ENCODE measurements at regions not wholly inside any gene's neighbourhood (a gene's known extent, or its start where the extent isn't known, plus 50 kb on each side); places are given as distances from the start of the nearest gene placed in this dataset.

GRCh38 chr10:70939441-70940003 is 51.2 kb upstream of the PCBD1 start:
- Histone ChIP-seq H3K27me3 (ENCODE audit: control insufficient read depth, insufficient read depth, low read length) (peaks cover 73% of the 10 kb centered on the region), H3K4me2 (ENCODE audit: low read length) (no peak overlapping the region), H3K9me3 (replicated peaks; ENCODE audit: low read length) (no peaks in the 10 kb centered on the region), H3K4me1 (ENCODE audit: control insufficient read depth, insufficient read depth, low read length) (no peaks in the 10 kb centered on the region), H3K9ac (ENCODE audit: low read depth, low read length) (no peak overlapping the region), H3K36me3 (ENCODE audit: insufficient read depth, low read length) (no peaks in the 10 kb centered on the region), H3K4me3 (ENCODE audit: low read length) (no peak overlapping the region)

GRCh38 chr10:70940834-70941568 is 52.6 kb upstream of the PCBD1 start:
- H3K27me3 ChIP-seq (ENCODE audit: control insufficient read depth, insufficient read depth, low read length) = peaks cover 75% of the 10 kb centered on the region

GRCh38 chr10:70942125-70942524 is 53.8 kb upstream of the PCBD1 start:
- H3K9ac ChIP-seq (ENCODE audit: low read depth, low read length) = no peak overlapping the region
- H3K36me3 ChIP-seq (ENCODE audit: insufficient read depth, low read length) = no peaks in the 10 kb centered on the region
- H3K9me3 ChIP-seq (replicated peaks; ENCODE audit: low read length) = no peaks in the 10 kb centered on the region
- H3K4me1 ChIP-seq (ENCODE audit: control insufficient read depth, insufficient read depth, low read length) = no peaks in the 10 kb centered on the region
- peaks cover 80% of the 10 kb centered on the region for H3K27me3 ChIP-seq (ENCODE audit: control insufficient read depth, insufficient read depth, low read length)
- H3K4me2 ChIP-seq (ENCODE audit: low read length) = no peak overlapping the region
- H3K4me3 ChIP-seq (ENCODE audit: low read length) = no peak overlapping the region

More at GRCh38 chr10:70940834-70941568, 52.6 kb upstream of the PCBD1 start:
- Histone ChIP-seq H3K4me1 (ENCODE audit: control insufficient read depth, insufficient read depth, low read length) (no peaks in the 10 kb centered on the region), H3K36me3 (ENCODE audit: insufficient read depth, low read length) (no peaks in the 10 kb centered on the region), H3K4me3 (ENCODE audit: low read length) (no peak overlapping the region), H3K9me3 (replicated peaks; ENCODE audit: low read length) (no peaks in the 10 kb centered on the region), H3K9ac (ENCODE audit: low read depth, low read length) (no peak overlapping the region), H3K4me2 (ENCODE audit: low read length) (no peak overlapping the region)

GRCh38 chr10:70942725-70943124 is 54.4 kb upstream of the PCBD1 start:
- peaks cover 76% of the 10 kb centered on the region for H3K27me3 ChIP-seq (ENCODE audit: control insufficient read depth, insufficient read depth, low read length)
- H3K36me3 ChIP-seq (ENCODE audit: insufficient read depth, low read length) = no peaks in the 10 kb centered on the region

GRCh38 chr10:70943249-70943648 is 54.9 kb upstream of the PCBD1 start:
- Histone ChIP-seq H3K4me2 (ENCODE audit: low read length) (no peak overlapping the region), H3K9ac (ENCODE audit: low read depth, low read length) (no peak overlapping the region), H3K27me3 (ENCODE audit: control insufficient read depth, insufficient read depth, low read length) (peaks cover 71% of the 10 kb centered on the region), H3K4me3 (ENCODE audit: low read length) (no peak overlapping the region), H3K4me1 (ENCODE audit: control insufficient read depth, insufficient read depth, low read length) (no peaks in the 10 kb centered on the region), H3K9me3 (replicated peaks; ENCODE audit: low read length) (no peaks in the 10 kb centered on the region), H3K36me3 (ENCODE audit: insufficient read depth, low read length) (no peaks in the 10 kb centered on the region)

More at GRCh38 chr10:70942725-70943124, 54.4 kb upstream of the PCBD1 start:
- H3K9ac ChIP-seq (ENCODE audit: low read depth, low read length) = no peak overlapping the region
- no peak overlapping the region for H3K4me2 ChIP-seq (ENCODE audit: low read length)
- H3K4me1 ChIP-seq (ENCODE audit: control insufficient read depth, insufficient read depth, low read length) = no peaks in the 10 kb centered on the region
- no peaks in the 10 kb centered on the region for H3K9me3 ChIP-seq (replicated peaks; ENCODE audit: low read length)
- no peak overlapping the region for H3K4me3 ChIP-seq (ENCODE audit: low read length)

- H3K36me3 ChIP-seq (ENCODE audit: insufficient read depth, low read length) = no peaks in the 10 kb centered on the region
- peaks cover 67% of the 10 kb centered on the region for H3K27me3 ChIP-seq (ENCODE audit: control insufficient read depth, insufficient read depth, low read length)
Measured at GRCh38 chr10:70943841-70944466, 55.6 kb upstream of the PCBD1 start.

GRCh38 chr10:70950037-70950436 is 61.7 kb upstream of the PCBD1 start:
- H3K4me1 ChIP-seq (ENCODE audit: control insufficient read depth, insufficient read depth, low read length) = no peaks in the 10 kb centered on the region
- H3K9ac ChIP-seq (ENCODE audit: low read depth, low read length) = no peak overlapping the region
- no peaks in the 10 kb centered on the region for H3K9me3 ChIP-seq (replicated peaks; ENCODE audit: low read length)
- peaks cover 71% of the 10 kb centered on the region for H3K27me3 ChIP-seq (ENCODE audit: control insufficient read depth, insufficient read depth, low read length)
- no peak overlapping the region for H3K4me2 ChIP-seq (ENCODE audit: low read length)
- no peaks in the 10 kb centered on the region for H3K36me3 ChIP-seq (ENCODE audit: insufficient read depth, low read length)
- no peak overlapping the region for H3K4me3 ChIP-seq (ENCODE audit: low read length)

More at GRCh38 chr10:70943841-70944466, 55.6 kb upstream of the PCBD1 start:
- H3K4me3 ChIP-seq (ENCODE audit: low read length) = no peak overlapping the region
- no peaks in the 10 kb centered on the region for H3K4me1 ChIP-seq (ENCODE audit: control insufficient read depth, insufficient read depth, low read length)
- H3K4me2 ChIP-seq (ENCODE audit: low read length) = no peak overlapping the region
- H3K9ac ChIP-seq (ENCODE audit: low read depth, low read length) = no peak overlapping the region
- H3K9me3 ChIP-seq (replicated peaks; ENCODE audit: low read length) = no peaks in the 10 kb centered on the region

- peaks cover 70% of the 10 kb centered on the region for H3K27me3 ChIP-seq (ENCODE audit: control insufficient read depth, insufficient read depth, low read length)
- H3K36me3 ChIP-seq (ENCODE audit: insufficient read depth, low read length) = no peaks in the 10 kb centered on the region
- H3K4me3 ChIP-seq (ENCODE audit: low read length) = no peak overlapping the region
- no peaks in the 10 kb centered on the region for H3K9me3 ChIP-seq (replicated peaks; ENCODE audit: low read length)
- no peaks in the 10 kb centered on the region for H3K4me1 ChIP-seq (ENCODE audit: control insufficient read depth, insufficient read depth, low read length)
- no peak overlapping the region for H3K9ac ChIP-seq (ENCODE audit: low read depth, low read length)
- no peak overlapping the region for H3K4me2 ChIP-seq (ENCODE audit: low read length)
Measured at GRCh38 chr10:70950801-70951200, 62.4 kb upstream of the PCBD1 start.

GRCh38 chr10:70952401-70952800 is 64.0 kb upstream of the PCBD1 start:
- peaks cover 73% of the 10 kb centered on the region for H3K27me3 ChIP-seq (ENCODE audit: control insufficient read depth, insufficient read depth, low read length)
- H3K4me3 ChIP-seq (ENCODE audit: low read length) = no peak overlapping the region
- no peaks in the 10 kb centered on the region for H3K9me3 ChIP-seq (replicated peaks; ENCODE audit: low read length)
- no peaks in the 10 kb centered on the region for H3K36me3 ChIP-seq (ENCODE audit: insufficient read depth, low read length)
- no peaks in the 10 kb centered on the region for H3K4me1 ChIP-seq (ENCODE audit: control insufficient read depth, insufficient read depth, low read length)
- no peak overlapping the region for H3K9ac ChIP-seq (ENCODE audit: low read depth, low read length)
- no peak overlapping the region for H3K4me2 ChIP-seq (ENCODE audit: low read length)

- no peak overlapping the region for H3K4me3 ChIP-seq (ENCODE audit: low read length)
- H3K9ac ChIP-seq (ENCODE audit: low read depth, low read length) = no peak overlapping the region
- no peak overlapping the region for H3K4me2 ChIP-seq (ENCODE audit: low read length)
- peaks cover 77% of the 10 kb centered on the region for H3K27me3 ChIP-seq (ENCODE audit: control insufficient read depth, insufficient read depth, low read length)
- no peaks in the 10 kb centered on the region for H3K36me3 ChIP-seq (ENCODE audit: insufficient read depth, low read length)
- H3K9me3 ChIP-seq (replicated peaks; ENCODE audit: low read length) = no peaks in the 10 kb centered on the region
- H3K4me1 ChIP-seq (ENCODE audit: control insufficient read depth, insufficient read depth, low read length) = no peaks in the 10 kb centered on the region
Measured at GRCh38 chr10:70952921-70953320, 64.6 kb upstream of the PCBD1 start.

GRCh38 chr10:70954381-70955176 is 66.2 kb upstream of the PCBD1 start:
- Histone ChIP-seq H3K27me3 (ENCODE audit: control insufficient read depth, insufficient read depth, low read length) (peaks cover 71% of the 10 kb centered on the region), H3K36me3 (ENCODE audit: insufficient read depth, low read length) (no peaks in the 10 kb centered on the region), H3K9me3 (replicated peaks; ENCODE audit: low read length) (no peaks in the 10 kb centered on the region), H3K4me2 (ENCODE audit: low read length) (no peak overlapping the region), H3K4me3 (ENCODE audit: low read length) (no peak overlapping the region), H3K4me1 (ENCODE audit: control insufficient read depth, insufficient read depth, low read length) (no peaks in the 10 kb centered on the region), H3K9ac (ENCODE audit: low read depth, low read length) (no peak overlapping the region)
